HG03280 (cell line): ENCODE measurements at regions not wholly inside any gene's neighbourhood (a gene's known extent, or its start where the extent isn't known, plus 50 kb on each side); places are given as distances from the start of the nearest gene placed in this dataset.

Experiments
- ATAC-seq: cut with Tn5 transposase; IDR thresholded peaks from one replicate; pipeline ENCODE4 v1.9.1; 2021; ENCODE audit warnings: mild to moderate bottlenecking, moderate library complexity; ENCODE audit not compliant: unreplicated experiment

DNA sequence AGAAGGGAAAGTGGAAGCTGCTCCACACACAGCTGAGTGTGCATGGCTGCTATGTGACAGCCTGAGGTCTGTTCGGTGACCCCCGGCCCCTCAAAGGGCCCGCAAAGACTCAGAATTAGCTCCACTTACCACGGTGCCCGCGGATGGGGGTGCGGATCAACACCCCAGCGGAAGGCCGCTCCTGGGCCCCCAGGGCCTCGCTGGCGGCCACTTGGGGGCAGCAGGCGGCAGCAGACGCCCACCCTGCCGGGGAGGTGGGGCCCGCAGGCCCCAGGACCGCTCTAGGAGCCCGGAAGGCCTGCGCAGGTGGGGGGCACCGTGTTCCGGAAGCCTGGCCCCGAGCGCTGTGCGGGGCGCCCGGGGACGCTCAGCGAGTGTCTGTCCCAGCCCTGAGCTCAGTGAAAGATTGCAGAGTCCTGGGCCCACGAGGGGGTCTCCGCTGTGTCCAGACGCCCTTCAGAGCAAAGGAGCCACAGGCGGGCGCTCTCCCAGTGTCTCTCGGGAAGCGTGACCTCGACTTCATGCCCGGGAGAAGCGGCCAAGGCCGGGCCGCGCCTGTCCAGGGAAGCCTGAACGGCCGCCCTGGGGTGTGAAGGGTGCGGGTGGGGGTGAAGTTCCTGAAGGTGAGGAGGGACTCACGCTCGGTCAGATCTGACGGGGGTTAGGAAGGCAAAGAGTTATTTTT, 118.7 kb downstream of the VAPA start:
- ATAC-seq = no peak

DNA sequence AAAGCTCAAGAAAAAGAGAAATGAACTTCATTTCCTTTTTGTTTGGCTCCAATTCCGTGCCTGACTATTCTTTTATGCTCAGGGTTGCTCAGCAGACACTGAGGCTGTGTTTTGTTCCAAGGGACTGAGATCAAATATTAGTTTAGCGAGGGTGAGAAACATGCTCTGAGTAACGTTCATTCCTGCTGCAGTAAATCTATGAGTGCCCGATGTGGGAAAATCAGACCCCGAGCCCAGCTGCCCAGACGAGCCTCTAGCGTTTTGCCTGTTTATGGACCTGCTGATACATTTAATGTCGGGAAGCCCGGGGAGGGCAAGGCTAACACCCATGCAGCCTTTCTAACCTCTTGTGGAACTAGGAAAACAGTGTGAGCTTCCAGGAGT, 119.2 kb downstream of the VAPA start:
- no peak for ATAC-seq

DNA sequence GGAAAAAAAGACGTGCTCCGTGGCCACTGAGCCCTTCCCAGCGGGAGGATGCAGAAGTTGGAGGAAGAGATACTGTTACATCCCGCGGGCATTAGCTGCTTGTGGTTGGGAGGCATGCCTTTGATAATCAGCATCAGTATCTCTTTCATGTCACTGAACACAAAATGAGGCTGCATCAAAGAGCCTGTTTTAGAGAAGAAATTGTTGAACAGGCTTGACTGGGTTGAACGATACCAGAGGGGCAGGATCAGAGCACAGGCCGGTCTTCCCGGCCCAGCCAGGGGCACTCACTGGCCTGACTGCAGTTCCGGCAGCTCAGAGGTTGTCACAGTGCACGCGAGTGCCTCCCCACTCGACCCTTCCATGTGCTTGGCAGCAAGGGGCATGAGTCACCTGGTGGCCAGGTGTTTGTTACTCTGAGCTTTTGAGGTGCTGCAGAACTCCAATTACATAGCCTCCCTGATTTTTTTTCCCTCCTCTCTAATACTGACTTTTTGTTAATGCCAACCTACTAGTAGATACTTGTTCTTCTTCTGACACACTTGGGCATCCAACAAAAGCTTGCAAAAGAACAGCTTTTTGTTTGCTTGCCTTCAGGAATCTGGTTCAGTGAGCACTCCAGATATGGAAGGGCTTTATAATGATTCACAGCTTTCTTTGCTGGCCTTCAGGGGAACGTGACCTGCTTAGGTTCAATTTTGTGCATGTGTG, 121.6 kb downstream of the VAPA start:
- ATAC-seq = no peak

DNA sequence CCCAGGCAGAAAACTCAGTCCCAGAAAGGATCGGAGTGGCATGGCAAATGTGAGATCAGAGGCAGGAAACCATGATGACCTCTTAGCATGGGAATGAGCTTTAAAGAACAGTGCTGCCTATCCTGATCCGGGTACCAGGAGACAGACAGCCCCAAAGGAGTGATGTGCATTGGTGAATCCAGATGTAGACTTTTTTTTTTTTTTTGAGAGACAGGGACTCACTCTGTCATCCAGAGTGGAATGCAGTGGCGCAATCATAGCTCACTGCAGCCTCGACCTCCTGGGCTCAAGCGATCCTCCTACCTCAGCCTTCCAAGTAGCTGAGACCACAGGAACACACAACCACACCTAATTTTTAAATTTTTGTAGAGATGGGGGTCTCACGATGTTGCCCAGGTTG, 122.7 kb downstream of the VAPA start:
- no peak for ATAC-seq

DNA sequence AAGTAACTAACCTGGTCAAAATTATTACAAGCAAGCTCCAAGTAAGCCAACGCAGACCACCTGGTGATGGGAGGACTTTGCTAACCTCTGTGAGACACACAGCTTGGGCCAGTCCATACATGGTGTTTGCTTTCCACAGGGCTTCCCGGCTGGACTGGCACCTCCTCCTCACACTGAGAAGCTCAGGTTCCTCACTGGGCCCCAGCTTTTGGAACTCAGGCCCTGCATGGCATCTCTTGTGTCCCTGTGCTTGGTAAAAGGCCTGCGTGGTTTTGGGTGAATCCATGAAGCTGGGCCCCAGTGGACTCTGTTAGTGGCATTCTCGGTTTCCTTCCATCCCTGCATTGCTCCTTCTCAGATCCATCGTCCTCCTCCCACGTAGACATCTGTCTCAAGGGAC, 123.4 kb downstream of the VAPA start:
- ATAC-seq = no peak

DNA sequence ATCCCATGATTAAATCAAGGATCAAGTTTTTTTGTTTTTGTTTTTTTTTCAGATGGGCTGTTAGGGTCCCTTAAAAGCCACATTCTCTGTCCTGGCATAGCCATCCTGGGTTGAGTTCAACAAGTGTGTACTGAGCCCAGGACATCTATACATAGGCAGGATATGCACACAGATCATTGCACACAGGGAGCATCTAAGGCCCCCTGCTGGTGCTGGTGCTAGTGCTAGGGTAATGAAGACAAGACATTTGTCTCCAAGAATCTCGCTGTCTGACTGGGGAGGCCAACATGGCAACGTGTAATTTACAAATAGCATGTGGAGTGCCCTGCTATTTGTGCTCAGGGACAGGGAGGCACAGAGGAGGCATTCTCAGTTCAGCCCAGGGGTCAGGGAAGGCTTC, 124.5 kb downstream of the VAPA start:
- ATAC-seq = no peak

DNA sequence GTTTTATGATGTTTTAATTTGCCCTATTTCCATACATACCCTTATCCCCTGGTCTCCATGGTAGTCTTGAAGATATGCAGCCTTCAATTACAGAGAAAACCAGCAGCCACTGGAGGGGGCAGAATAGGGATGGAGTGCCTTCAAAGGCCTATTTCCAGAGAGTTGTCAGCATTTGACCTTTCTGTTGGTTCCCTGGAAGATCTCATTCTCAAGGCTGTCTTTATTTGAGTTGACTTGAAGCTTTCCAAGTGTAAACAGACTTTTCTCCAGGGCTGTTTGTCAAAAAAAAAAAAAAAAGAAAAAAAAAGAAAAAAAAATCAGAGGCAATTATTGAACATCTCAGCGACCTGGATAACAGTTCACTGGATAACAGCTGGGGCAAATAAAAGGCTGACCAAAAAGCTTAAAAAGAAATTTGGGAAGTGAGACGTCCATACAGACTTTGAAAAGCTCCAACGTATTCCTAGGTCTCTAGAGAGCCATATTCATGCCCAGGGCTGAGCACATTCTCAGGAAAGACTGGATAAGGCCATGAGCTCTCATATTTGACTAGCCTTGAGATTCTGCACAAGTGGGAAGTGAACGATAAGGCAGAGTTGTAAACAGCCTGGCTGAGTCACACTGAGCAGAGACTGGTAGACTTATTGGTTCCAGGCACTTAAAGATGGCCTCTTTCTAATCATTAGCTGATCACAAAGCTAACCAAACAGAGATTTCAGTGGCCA, 126.6 kb downstream of the VAPA start:
- no peak for ATAC-seq

DNA sequence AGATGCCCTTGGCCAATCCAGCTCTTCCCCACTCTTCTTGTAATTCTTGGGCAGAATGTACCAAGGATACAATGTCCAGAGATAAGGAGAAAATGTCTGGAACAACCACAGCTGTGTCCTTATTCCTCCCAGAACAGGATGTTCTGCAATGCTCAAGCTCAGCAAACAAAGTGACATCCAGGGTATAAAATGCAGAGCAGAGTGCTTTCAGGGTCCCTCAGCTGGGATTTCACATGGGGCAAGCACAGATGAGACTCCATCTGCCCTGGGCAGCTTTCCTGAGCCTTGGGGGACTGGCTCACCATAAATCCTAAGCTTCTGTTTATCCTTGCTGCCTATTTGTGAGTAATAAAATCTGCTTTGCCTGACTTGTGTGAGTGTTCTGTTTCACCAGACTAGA, 127.4 kb downstream of the VAPA start:
- ATAC-seq = no peak

DNA sequence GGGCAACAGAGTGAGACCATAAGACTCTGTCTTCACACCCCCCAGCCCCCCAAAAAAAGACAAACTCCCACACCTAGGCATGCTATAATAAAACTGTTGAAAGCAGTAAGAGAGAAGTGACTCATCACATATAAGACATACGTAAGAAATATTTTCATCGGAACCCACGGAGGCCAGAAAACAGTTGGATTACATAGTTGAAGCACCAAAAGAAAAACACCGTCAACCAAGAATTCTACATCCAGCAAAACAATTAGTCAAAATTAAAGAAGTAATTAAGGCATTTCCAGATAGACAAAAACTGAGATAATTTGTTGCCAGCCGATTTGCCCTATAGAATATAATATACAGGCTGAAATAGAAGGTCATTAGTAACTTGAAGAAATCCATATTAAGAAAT, 128.7 kb downstream of the VAPA start:
- no peak for ATAC-seq

DNA sequence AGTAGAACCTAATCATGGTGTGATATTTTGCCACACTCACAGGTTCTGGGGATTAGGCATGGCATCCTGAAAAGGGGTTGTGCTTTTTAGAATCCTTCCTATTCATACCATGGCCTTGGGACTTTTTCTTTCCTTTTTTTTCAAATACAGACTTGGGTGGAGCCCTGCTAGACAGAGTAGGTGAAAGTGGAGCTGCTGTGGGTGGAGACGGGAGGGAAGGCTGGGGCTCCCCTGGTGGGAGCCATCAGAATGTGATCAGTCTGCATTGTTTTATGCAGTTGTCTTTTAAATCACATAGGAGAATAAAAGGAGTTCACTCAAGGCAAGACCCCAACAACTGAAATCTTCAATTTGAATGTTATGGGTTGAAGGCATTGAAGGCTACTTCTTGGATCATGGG, 130.2 kb downstream of the VAPA start:
- ATAC-seq = no peak

DNA sequence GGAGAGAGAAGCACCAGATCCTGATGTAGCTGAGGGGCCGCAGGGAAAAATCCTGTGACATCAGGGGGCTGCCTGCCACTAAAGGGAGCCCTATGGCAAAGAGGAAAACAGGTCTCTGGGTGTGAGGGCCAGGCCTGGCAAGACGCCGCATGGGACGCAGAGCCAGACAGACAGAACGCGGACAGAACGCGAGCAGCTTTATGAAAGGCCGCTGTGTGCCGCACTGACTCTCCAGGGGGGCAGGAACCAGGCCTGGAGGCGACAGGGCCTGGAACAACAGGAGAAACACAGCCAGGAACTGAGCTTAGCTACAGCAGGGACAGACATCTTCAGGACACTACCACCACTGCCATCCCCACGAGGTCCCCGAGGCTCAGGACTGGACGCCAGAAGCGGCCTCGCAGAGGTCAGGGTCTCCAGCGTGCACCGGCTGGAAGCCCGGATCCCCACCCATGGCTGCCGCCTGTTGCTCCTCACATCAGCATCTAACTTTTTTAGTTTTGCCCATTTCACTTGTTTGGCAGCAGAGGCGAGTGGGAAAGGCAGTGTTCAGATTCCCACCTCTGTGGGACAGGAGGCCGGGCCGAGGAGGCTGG, 131.6 kb downstream of the VAPA start:
- no peak for ATAC-seq

DNA sequence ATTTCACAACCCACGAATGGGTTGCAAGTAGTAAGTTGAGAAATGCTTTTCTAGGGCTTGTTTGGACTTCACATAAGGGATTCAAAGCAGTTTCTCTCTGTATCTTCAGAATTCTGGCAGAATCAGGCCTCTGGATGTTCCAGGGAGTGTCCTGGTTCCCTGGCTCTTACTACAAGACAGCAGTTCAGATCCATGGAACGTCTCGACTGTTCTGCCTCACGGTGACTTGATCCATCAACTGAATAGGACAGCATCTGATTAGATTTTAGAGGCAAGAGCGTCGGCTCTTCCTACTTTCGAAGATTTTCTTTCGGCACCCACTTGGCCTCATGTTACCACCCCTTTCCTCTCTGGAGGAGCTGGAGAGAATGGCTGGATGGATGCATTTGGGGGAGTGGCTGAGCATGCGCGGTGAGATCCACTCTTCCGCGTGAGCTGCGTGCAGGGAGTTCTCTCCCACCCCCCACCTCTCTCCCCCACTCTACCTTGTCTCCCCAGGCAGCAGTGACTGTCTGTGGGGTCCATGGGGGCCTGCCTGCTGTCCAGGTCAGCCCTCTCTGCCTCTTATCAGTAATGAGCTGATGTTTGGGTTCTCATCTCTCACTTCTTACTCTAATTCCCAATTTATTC, 132.5 kb downstream of the VAPA start:
- no peak for ATAC-seq

DNA sequence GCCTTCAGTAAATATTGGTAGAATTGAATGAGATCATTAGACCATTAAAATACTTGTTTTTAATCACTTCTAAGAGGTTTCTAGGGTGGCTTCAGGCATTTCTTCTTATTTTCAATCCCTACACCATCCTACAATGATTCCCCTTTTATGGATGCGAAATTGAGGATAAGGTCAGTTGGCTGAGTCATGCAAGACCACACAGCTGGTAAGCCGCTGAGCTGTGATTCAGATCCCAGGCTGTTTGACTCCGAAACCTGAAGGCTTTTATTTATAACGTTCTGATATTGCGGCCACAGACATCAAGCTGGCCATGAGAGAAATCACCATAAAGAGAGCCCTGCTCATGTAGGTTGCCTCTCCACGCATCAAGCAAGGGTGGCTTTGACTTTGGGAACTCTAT, 133.4 kb downstream of the VAPA start:
- ATAC-seq = no peak

DNA sequence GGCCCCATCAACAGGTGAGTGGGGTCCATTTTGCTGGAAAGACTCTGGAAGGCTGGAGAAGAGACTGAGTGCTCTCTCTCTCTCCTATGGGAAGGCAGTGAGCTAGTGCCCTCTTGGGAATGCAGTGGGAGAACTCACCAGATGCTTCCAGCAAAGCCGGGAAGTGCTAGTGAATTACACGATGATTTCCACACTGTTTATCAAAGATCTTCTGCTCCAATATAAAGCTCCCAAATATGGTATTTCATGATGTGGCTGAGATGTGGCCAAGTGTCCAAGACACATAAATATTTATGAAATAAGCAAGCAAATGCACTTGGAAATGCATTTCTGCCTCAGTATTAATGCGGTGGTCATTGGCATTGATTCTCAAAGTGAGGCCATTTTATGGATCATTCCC, 135.9 kb downstream of the VAPA start:
- no peak for ATAC-seq

DNA sequence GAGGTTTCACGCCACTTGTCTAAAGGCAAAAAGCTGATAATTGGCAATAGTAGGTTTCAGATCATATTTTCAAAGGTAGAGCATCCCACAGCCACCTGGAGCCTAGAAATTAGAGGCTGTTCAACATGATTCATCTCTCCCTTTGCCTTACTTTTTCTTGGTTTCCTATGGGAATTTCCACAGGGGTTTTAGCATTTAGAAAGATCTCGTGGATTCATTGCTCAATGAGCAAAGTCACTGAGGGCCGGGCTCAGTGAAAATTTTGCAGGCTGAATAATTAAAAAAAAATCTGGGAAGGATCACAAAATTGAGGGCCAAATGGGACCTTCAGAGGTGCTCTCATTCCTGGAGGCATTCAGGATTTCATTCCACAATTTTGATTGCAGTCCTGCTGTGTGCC, 137.1 kb downstream of the VAPA start:
- no peak for ATAC-seq

DNA sequence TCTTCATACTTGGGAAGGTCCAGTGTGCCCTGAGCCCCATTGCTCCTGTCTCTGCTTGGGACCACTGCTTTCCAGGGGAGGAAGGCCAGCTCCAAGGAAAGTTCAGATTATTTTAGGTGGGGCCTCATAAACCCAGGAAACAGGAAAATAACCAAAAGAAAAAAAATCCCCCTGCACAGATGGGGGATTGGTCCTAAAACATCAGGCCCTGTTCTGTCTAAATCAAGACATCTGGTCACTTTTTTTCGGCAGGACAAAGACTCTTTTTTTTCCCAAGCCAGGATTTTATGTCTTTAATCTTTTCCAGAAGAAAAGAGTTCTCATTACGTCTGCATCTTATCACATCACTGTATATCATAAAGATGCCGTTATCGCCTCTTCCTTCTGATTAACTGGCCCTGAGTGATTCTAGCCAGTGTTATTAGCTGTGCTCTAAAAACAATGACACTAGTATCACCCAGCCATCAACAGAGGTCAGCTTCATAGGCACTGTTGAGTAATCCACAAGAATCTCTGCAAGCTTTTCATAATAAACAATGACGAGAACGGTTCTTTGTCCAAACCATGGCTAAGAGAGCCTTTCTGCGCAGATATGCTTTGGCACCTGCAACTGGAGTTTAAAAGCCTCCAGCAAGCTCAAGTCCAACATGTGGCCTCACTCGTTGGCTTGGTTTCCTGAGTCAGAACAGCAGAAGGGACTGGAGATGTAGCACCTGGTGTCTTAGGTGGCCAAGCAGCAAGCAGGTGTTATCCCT, 138.2 kb downstream of the VAPA start:
- ATAC-seq = no peak

DNA sequence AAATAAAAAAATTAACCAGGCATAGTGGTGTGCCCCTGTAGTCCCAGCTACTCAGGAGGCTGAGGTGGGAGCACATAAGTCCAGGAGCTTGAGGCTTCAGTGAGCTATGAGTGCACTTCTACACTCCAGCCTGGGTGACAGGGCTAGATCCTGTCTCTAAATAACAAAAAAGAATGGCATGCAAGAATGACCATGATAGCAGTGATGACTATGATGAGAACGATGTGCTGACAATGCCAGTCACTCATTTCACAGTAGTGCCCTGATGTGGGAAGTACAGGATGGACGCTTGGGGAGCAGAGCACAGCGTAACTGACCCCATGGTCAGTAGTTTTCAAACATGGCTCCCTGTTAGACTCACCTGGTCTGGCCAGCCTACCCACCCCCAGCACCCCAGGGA, 139.1 kb downstream of the VAPA start:
- no peak for ATAC-seq

DNA sequence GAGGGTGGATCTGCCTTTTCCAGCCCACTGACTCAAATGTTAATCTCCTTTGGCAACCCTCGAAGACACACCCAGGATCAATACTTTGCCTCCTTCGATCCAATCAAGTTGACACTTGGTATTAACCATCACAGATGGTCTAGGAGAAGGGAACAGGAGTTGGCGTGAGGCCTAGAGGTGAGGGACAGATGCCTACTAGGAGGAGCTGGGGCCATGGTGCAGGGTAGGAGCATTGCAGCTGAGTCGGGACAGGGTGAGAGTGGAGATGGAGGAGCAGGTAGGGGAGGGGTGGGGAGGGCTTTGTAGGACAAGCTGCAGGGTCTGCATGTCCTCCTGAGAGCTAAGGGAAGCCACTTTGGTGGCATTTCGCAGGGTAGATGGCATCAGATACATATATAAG, 140.0 kb downstream of the VAPA start:
- no peak for ATAC-seq

DNA sequence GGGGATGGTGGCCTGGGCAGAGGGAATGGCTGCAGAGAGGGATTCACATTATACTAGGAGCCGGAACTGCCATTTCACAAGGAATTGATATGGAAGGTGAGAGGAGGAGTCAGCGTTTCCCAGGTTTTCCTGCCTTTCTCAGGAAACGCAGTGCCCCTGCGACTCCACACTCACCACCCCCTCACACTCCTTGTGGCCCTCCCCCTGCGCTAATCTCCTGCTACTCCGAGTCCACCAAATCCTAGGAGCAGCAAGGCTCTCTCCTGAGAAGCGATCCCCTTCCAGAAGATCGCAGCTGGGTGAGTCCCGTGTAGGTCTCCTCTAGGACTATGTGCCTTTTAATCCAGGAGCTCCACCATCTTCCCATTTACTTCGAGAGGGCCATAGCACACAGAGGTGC, 140.6 kb downstream of the VAPA start:
- ATAC-seq = no peak

DNA sequence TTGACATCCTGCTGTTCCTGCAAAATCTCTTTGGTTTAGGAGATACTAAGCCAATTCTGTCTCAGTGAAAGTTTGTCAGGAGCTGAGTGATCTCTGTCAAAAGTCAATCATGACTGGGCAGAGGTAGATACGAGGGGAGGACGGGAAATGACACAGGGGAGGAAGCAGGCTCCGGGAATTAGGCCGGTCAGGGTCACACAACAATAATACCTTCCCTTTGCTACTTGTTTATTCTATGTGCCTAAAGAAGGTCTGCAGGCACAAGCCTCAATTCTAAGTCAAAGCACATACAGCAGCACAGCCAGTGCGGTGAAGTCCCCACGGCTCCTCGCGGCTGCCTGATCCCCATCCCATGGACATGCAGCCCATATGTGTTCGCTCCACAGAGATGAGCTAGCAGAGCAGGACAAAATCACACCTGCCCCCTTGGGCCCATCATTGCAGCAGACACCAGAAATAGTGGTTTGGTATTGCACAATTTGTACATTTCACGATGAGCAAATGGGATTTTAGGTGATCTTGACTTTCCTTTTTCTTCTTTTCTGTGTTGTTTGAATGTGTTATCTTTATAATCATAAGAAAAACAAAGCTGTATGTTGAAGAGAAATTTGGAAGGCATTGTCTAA, 141.4 kb downstream of the VAPA start:
- ATAC-seq = no peak
